H9 (cell line): ENCODE measurements at regions not wholly inside any gene's neighbourhood (a gene's known extent, or its start where the extent isn't known, plus 50 kb on each side); places are given as distances from the start of the nearest gene placed in this dataset.

ENCODE experiments used
- DNase-seq: peaks from one replicate; pipeline ENCODE4 v3.0.0-alpha.2; 2017
- H2AFZ ChIP-seq: one replicate; pipeline ENCODE4 v1.6.1; 2013; ENCODE audit warnings: mild to moderate bottlenecking, low read length, control low read depth, moderate library complexity
- H2AK5ac ChIP-seq: 2 replicates; pipeline ENCODE4 v1.6.1; 2013; ENCODE audit warnings: low read length, control low read depth, mixed read lengths; ENCODE audit not compliant: insufficient read length
- H2BK120ac ChIP-seq: one replicate; pipeline ENCODE4 v1.6.1; 2013; ENCODE audit warnings: low read depth, mild to moderate bottlenecking, low read length, control low read depth, inconsistent platforms; ENCODE audit not compliant: poor library complexity, severe bottlenecking
- H2BK12ac ChIP-seq: 2 replicates; pipeline ENCODE4 v1.6.1; 2013; ENCODE audit warnings: low read length, control low read depth, mixed read lengths, low read depth; ENCODE audit not compliant: insufficient read length
- H2BK15ac ChIP-seq: 2 replicates; pipeline ENCODE4 v1.6.1; 2013; ENCODE audit warnings: low read depth, low read length, control low read depth
- H2BK20ac ChIP-seq: one replicate; pipeline ENCODE4 v1.6.1; 2013; ENCODE audit warnings: low read depth, mild to moderate bottlenecking, low read length, control low read depth, inconsistent platforms; ENCODE audit not compliant: poor library complexity, severe bottlenecking
- H2BK5ac ChIP-seq: 2 replicates; pipeline ENCODE4 v1.6.1; 2013; ENCODE audit warnings: low read length, control low read depth, mixed read lengths; ENCODE audit not compliant: insufficient read length
- H3K14ac ChIP-seq: 2 replicates; pipeline ENCODE4 v1.6.1; 2013; ENCODE audit warnings: low read length, control low read depth; ENCODE audit not compliant: insufficient read depth
- H3K18ac ChIP-seq: 2 replicates; pipeline ENCODE4 v1.6.1; 2013; ENCODE audit warnings: low read depth, mild to moderate bottlenecking, mixed read lengths, low read length, control low read depth; ENCODE audit not compliant: insufficient read length
- H3K23ac ChIP-seq: 2 replicates; pipeline ENCODE4 v1.6.1; 2013; ENCODE audit warnings: low read length, control low read depth, mixed read lengths, low read depth; ENCODE audit not compliant: insufficient read length
- H3K23me2 ChIP-seq: 2 replicates; pipeline ENCODE4 v1.6.1; 2013; ENCODE audit warnings: low read depth, mild to moderate bottlenecking, mixed read lengths, low read length, control low read depth; ENCODE audit not compliant: insufficient read length, poor library complexity, severe bottlenecking
- H3K27ac ChIP-seq: 2 replicates; pipeline ENCODE4 v1.5.1; 2013; ENCODE audit warnings: low read length, control low read depth, mixed read lengths, low read depth; ENCODE audit not compliant: insufficient read length
- H3K27me3 ChIP-seq: 2 replicates; pipeline ENCODE4 v1.6.1; 2013; ENCODE audit warnings: low read length, control low read depth, inconsistent platforms; ENCODE audit not compliant: insufficient read depth
- H3K4ac ChIP-seq: 2 replicates; pipeline ENCODE4 v1.6.1; 2013; ENCODE audit warnings: low read depth, mild to moderate bottlenecking, control low read depth, inconsistent platforms, low read length, moderate library complexity
- H3K4me1 ChIP-seq: 2 replicates; pipeline ENCODE4 v1.6.1; 2013; ENCODE audit warnings: low read length, control low read depth, inconsistent platforms; ENCODE audit not compliant: insufficient read depth
- H3K4me2 ChIP-seq: 2 replicates; pipeline ENCODE4 v1.6.1; 2013; ENCODE audit warnings: low read length, control low read depth, mixed read lengths; ENCODE audit not compliant: insufficient read length, insufficient read depth
- H3K56ac ChIP-seq: 2 replicates; pipeline ENCODE4 v1.6.1; 2013; ENCODE audit warnings: low read depth, mild to moderate bottlenecking, mixed read lengths, low read length, control low read depth; ENCODE audit not compliant: insufficient read length
- H3K79me1 ChIP-seq: 2 replicates; pipeline ENCODE4 v1.6.1; 2013; ENCODE audit warnings: low read depth, mild to moderate bottlenecking, moderate library complexity, low read length, control low read depth, inconsistent platforms; ENCODE audit not compliant: insufficient read depth, poor library complexity, severe bottlenecking
- H3K79me2 ChIP-seq: 2 replicates; pipeline ENCODE4 v1.6.1; 2013; ENCODE audit warnings: low read length, control low read depth, inconsistent platforms; ENCODE audit not compliant: insufficient read depth
- H3K9ac ChIP-seq: 2 replicates; pipeline ENCODE4 v1.6.1; 2013; ENCODE audit warnings: low read length, control low read depth, mixed read lengths; ENCODE audit not compliant: insufficient read length; ENCODE audit errors: extremely low read depth
- H3K9me3 ChIP-seq: one replicate; pipeline ENCODE4 v1.6.1; 2013; ENCODE audit warnings: low read depth, low read length, inconsistent platforms; ENCODE audit not compliant: control insufficient read depth
- H3T11ph ChIP-seq: one replicate; pipeline ENCODE4 v1.6.1; 2013; ENCODE audit warnings: mild to moderate bottlenecking, low read length, control low read depth, inconsistent platforms
- H4K20me1 ChIP-seq: one replicate; pipeline ENCODE4 v1.6.1; 2013; ENCODE audit not compliant: control insufficient read depth, insufficient read length, insufficient read depth
- H4K5ac ChIP-seq: 2 replicates; pipeline ENCODE4 v1.6.1; 2013; ENCODE audit warnings: low read depth, mild to moderate bottlenecking, mixed read lengths, low read length, control low read depth; ENCODE audit not compliant: insufficient read length
- H4K8ac ChIP-seq: replicated peaks from 2 replicates; pipeline ENCODE4 v1.6.1; 2013; ENCODE audit warnings: low read length, control low read depth, mixed read lengths, low read depth; ENCODE audit not compliant: insufficient read length
- H4K91ac ChIP-seq: 2 replicates; pipeline ENCODE4 v1.6.1; 2013; ENCODE audit warnings: low read depth, mild to moderate bottlenecking, moderate library complexity, mixed read lengths, low read length, control low read depth; ENCODE audit not compliant: insufficient read length
- H3K27ac Mint-ChIP-seq, 3 experiments: 2 replicates in 2 of 3; 3 replicates in 1 of 3; pipeline ENCODE4 v1.8.0; 2020 to 2021; ENCODE audit warnings: mixed read lengths in 3 of 3, mild to moderate bottlenecking in 1 of 3, moderate library complexity in 1 of 3
- H3K27me3 Mint-ChIP-seq: 2 replicates; pipeline ENCODE4 v1.8.0; 2021; ENCODE audit warnings: low read depth, mild to moderate bottlenecking, moderate library complexity, mixed read lengths
- H3K36me3 Mint-ChIP-seq, 3 experiments: 2 replicates in 2 of 3; 3 replicates in 1 of 3; pipeline ENCODE4 v1.8.0; 2020 to 2021; ENCODE audit warnings: low read depth in 3 of 3, mixed read lengths in 3 of 3; ENCODE audit not compliant: insufficient read depth in 1 of 3
- H3K4me1 Mint-ChIP-seq, 2 experiments: 2 replicates each; pipeline ENCODE4 v1.8.0; 2020; ENCODE audit warnings: mixed read lengths in 2 of 2
- H3K4me3 Mint-ChIP-seq, 2 experiments: 2 replicates in 1 of 2; 3 replicates in 1 of 2; pipeline ENCODE4 v1.8.0; 2020 to 2021; ENCODE audit warnings: mild to moderate bottlenecking in 2 of 2, mixed read lengths in 2 of 2, moderate library complexity in 1 of 2
- H3K9me3 Mint-ChIP-seq, 2 experiments: 2 replicates in 1 of 2; 3 replicates in 1 of 2; pipeline ENCODE4 v1.8.0; 2020; ENCODE audit warnings: mild to moderate bottlenecking in 2 of 2, mixed read lengths in 2 of 2, moderate library complexity in 1 of 2
- WGBS: extraction: QIAGEN DNeasy Blood & Tissue Kit; methylation state at CpG from one replicate; pipeline ENCODE4 v1.1.7; 2013; ENCODE audit warnings: missing lambda C conversion rate, low lambda C conversion rate, mixed read lengths; ENCODE audit not compliant: insufficient read length; ENCODE audit errors: extremely low coverage; 5-methylcytosine and 5-hydroxymethylcytosine counted together
- TF ChIP-seq, protein P1 (sequence below): fragments of 200-600 bp; sonication (generic); conservative IDR thresholded peaks from 3 replicates; pipeline ENCODE4 v1.8.0; 2021; ENCODE audit warnings: antibody characterized with exemption, mild to moderate bottlenecking

DNA sequence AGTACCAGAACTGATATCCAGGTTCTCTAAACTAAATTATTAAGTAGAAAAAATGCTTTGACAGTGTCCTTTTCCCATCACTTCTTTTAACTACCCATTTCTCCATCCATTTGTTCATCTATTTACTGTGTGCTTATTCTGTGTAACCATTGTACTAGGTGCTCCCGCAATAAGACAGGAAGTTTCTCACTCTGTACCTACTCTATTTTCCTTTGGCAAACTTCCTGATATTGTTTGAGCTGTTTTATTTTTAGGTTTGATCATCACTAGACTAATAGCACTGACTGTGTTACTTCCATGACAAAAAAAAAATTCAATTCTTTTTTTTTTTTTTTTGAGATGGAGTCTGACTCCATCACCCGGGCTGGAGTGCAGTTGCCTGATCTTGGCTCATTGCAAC is 102.5 kb upstream of the CASK start:
- no peaks in the 10 kb centered on the region for H3K9me3 ChIP-seq
- H3K14ac ChIP-seq = no peak overlapping the region
- H2BK20ac ChIP-seq = no peak overlapping the region
- peaks cover 0 to 6% of the 10 kb centered on the region in 2 experiments; a peak in 2 of 4 replicates for H3K4me1 Mint-ChIP-seq
- no peak overlapping the region for H3K4me3 Mint-ChIP-seq
- H2BK12ac ChIP-seq = no peak overlapping the region
- no peak overlapping the region for H2BK15ac ChIP-seq
- no peak overlapping the region for H3K9ac ChIP-seq
- no peak overlapping the region for H2AK5ac ChIP-seq
- H2BK5ac ChIP-seq = no peak overlapping the region
- H4K20me1 ChIP-seq = no peaks in the 10 kb centered on the region
- no peak overlapping the region for H3K4me2 ChIP-seq
- no peaks in the 10 kb centered on the region for H3K4me1 ChIP-seq
- H3K56ac ChIP-seq = no peak overlapping the region
- H4K8ac ChIP-seq = no peak overlapping the region
- H3K23ac ChIP-seq = no peak overlapping the region
- no peak overlapping the region for H3T11ph ChIP-seq
- no peak for DNase-seq
- no peak overlapping the region for H2AFZ ChIP-seq
- no peak overlapping the region for H4K91ac ChIP-seq
- peaks cover 57 to 68% of the 10 kb centered on the region in 2 experiments for H3K9me3 Mint-ChIP-seq
- no peaks in the 10 kb centered on the region for H3K79me2 ChIP-seq
- no peak overlapping the region for H3K18ac ChIP-seq
- no peaks in the 10 kb centered on the region for H3K23me2 ChIP-seq
- no peak overlapping the region for H3K27ac Mint-ChIP-seq
- no peak overlapping the region for H3K4ac ChIP-seq
- no peak overlapping the region for H3K27ac ChIP-seq
- no peaks in the 10 kb centered on the region for H3K79me1 ChIP-seq
- TF ChIP-seq, protein P1, sequence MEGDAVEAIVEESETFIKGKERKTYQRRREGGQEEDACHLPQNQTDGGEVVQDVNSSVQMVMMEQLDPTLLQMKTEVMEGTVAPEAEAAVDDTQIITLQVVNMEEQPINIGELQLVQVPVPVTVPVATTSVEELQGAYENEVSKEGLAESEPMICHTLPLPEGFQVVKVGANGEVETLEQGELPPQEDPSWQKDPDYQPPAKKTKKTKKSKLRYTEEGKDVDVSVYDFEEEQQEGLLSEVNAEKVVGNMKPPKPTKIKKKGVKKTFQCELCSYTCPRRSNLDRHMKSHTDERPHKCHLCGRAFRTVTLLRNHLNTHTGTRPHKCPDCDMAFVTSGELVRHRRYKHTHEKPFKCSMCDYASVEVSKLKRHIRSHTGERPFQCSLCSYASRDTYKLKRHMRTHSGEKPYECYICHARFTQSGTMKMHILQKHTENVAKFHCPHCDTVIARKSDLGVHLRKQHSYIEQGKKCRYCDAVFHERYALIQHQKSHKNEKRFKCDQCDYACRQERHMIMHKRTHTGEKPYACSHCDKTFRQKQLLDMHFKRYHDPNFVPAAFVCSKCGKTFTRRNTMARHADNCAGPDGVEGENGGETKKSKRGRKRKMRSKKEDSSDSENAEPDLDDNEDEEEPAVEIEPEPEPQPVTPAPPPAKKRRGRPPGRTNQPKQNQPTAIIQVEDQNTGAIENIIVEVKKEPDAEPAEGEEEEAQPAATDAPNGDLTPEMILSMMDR = no peak
- H4K5ac ChIP-seq = no peak overlapping the region
- H3K27me3 ChIP-seq = no peaks in the 10 kb centered on the region
- H2BK120ac ChIP-seq = no peak overlapping the region
- no CpG with 5 or more reads among the region's 2 CpGs for WGBS
- peaks cover 0 to 4% (median 3%) of the 10 kb centered on the region in 3 experiments; a peak in 2 of 7 replicates for H3K36me3 Mint-ChIP-seq
- no peaks in the 10 kb centered on the region; the same call in 1 of the 2 replicates for H3K27me3 Mint-ChIP-seq
